ENCODE measurements at regions not wholly inside any gene's neighbourhood (a gene's known extent, or its start where the extent isn't known, plus 50 kb on each side); places are given as distances from the start of the nearest gene placed in this dataset.
"Not testable (repeated sequence)": the region's sequence is repeated elsewhere in the genome, so short reads cannot be mapped to it uniquely, and the experiment has no call there.

DNA sequence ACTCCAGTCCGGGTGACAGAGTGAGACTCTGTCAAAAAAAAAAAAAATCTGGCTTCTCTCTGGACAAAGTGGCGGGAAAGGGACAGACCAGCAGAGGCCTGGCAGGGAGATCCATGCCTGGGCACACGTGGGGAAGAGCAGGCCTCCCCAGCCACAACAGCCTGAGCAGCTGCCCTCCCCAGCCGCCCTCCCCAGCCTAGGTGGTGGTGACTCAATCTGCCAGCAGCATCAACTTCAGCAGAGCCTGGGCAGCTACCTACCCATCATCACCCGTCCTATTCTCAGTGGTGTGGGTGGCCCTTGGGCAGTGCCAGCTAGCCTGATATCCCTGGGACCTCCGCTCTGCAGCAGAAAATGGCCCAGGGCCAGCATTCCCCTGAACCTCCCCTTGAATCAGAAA lies 612.4 kb downstream of the FBXO15 start:
- H3K27me3 ChIP-seq = no peaks in the 10 kb centered on the region
- TF ChIP-seq Cebpa-rat (IDR thresholded peaks at IDR 0.05) = no peak
- no peaks in the 10 kb centered on the region for H3K36me3 ChIP-seq
- no peak overlapping the region for H3K27ac ChIP-seq
- no peak overlapping the region for H3K4me3 ChIP-seq
- H3K4me1 ChIP-seq = peaks cover 2% of the 10 kb centered on the region; the same call in 1 of the 2 replicates
- H3K9ac ChIP-seq = no peak overlapping the region
- H3K4me2 ChIP-seq = no peak overlapping the region
- peaks cover 4% of the 10 kb centered on the region; the same call in 1 of the 2 replicates for H3K9me3 ChIP-seq
- H4K20me1 ChIP-seq = no peaks in the 10 kb centered on the region

DNA sequence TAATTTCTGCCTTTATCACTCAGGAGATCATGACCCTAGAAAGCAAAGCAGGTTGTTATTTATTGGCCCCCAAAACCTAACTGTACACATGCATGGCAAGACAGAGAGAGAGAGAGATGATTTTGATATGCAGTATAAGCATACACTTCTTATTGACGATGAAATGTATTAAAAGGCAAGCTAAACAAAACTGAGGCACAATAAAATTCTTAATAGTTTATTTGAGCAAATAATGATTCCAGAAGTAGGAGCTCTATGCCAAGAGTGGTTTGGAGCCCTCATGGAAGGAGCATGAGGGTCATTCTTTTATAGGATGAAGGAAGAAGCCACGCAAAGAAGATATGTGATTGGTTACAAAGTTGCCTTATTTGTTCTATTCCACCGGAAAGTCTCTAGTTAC lies 616.0 kb downstream of the FBXO15 start:
- H3K36me3 ChIP-seq = no peaks in the 10 kb centered on the region

GRCh38 chr18:73528066-73528465 lies 619.6 kb downstream of the FBXO15 start:
- no peak overlapping the region for H3K27ac ChIP-seq
- H3K9ac ChIP-seq = no peak overlapping the region
- no peaks in the 10 kb centered on the region for H3K36me3 ChIP-seq
- no peak for TF ChIP-seq Cebpa-rat (IDR thresholded peaks at IDR 0.05)
- H4K20me1 ChIP-seq = no peaks in the 10 kb centered on the region
- no peak overlapping the region for H3K4me3 ChIP-seq
- H3K4me1 ChIP-seq = peaks cover 5% of the 10 kb centered on the region; the same call in 1 of the 2 replicates
- peaks cover 16% of the 10 kb centered on the region for H3K9me3 ChIP-seq
- H3K4me2 ChIP-seq = no peak overlapping the region
- no peaks in the 10 kb centered on the region for H3K27me3 ChIP-seq

More for the DNA sequence above, 616.0 kb downstream of the FBXO15 start:
- H3K4me2 ChIP-seq = no peak overlapping the region
- H3K4me1 ChIP-seq = peaks cover 5% of the 10 kb centered on the region; the same call in 1 of the 2 replicates
- TF ChIP-seq Cebpa-rat (IDR thresholded peaks at IDR 0.05) = no peak
- no peaks in the 10 kb centered on the region for H4K20me1 ChIP-seq
- no peak overlapping the region for H3K27ac ChIP-seq
- peaks cover 16% of the 10 kb centered on the region for H3K9me3 ChIP-seq
- H3K27me3 ChIP-seq = no peaks in the 10 kb centered on the region
- H3K9ac ChIP-seq = no peak overlapping the region
- H3K4me3 ChIP-seq = no peak overlapping the region

DNA sequence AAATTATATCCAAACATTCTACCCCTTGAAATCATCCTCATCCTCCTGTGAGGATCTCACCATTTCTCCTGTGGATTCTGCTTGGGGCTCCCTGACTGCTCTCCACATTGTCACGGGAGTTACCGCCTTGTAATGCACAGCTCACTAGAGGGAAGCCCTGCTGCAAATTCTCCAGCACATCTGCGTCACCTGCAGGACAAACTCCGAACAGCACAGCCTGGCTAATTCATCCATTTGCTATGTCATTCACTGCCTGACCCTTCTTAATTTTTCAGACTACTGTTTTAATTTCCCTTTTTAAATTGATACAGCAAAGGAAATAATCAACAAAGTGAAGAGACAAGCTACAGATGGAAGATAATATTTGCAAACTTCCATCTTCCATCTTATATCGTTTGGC lies 627.4 kb downstream of the FBXO15 start:
- Histone ChIP-seq H3K4me2 (no peak overlapping the region), H3K9me3 (peaks cover 11% of the 10 kb centered on the region; the same call in 1 of the 2 replicates), H3K27me3 (no peaks in the 10 kb centered on the region), H3K4me1 (no peaks in the 10 kb centered on the region), H3K36me3 (no peaks in the 10 kb centered on the region), H3K9ac (no peak overlapping the region), H4K20me1 (no peaks in the 10 kb centered on the region), H3K27ac (no peak overlapping the region), H3K4me3 (no peak overlapping the region)
- TF ChIP-seq Cebpa-rat (IDR thresholded peaks at IDR 0.05) = no peak

DNA sequence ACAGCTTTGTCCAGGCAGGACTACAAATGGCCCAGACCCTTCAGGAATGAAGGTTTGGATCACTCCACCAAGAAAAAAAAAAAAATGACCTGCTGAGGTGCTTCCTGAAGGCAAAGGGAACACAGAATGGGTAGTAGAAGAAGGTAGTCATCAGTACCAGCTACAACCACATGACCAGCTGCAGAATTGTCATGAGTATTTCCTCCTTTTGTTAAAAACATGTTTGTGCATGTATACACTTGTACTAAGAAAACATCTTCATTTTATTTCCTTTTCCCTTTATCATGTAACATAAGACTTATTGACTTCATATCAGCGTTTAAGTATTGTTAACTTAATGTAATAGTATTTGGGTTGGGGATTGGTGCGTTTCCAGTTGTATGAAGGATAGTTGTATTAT lies 631.6 kb downstream of the FBXO15 start:
- not testable (repeated sequence) for H3K36me3 ChIP-seq, H3K4me1 ChIP-seq, H4K20me1 ChIP-seq, H3K27ac ChIP-seq, H3K4me3 ChIP-seq, H3K9ac ChIP-seq, H3K4me2 ChIP-seq, H3K27me3 ChIP-seq
- H3K9me3 ChIP-seq = peaks cover 11% of the 10 kb centered on the region; the same call in 1 of the 2 replicates

GRCh38 chr18:73514449-73514848 lies 633.2 kb downstream of the FBXO15 start:
- Histone ChIP-seq H3K9me3 (no peaks in the 10 kb centered on the region), H3K4me2 (no peak overlapping the region), H3K27me3 (no peaks in the 10 kb centered on the region), H3K36me3 (no peaks in the 10 kb centered on the region), H3K4me1 (no peaks in the 10 kb centered on the region), H3K9ac (no peak overlapping the region), H3K4me3 (no peak overlapping the region), H3K27ac (no peak overlapping the region), H4K20me1 (no peaks in the 10 kb centered on the region)
- no peak for TF ChIP-seq Cebpa-rat (IDR thresholded peaks at IDR 0.05)

DNA sequence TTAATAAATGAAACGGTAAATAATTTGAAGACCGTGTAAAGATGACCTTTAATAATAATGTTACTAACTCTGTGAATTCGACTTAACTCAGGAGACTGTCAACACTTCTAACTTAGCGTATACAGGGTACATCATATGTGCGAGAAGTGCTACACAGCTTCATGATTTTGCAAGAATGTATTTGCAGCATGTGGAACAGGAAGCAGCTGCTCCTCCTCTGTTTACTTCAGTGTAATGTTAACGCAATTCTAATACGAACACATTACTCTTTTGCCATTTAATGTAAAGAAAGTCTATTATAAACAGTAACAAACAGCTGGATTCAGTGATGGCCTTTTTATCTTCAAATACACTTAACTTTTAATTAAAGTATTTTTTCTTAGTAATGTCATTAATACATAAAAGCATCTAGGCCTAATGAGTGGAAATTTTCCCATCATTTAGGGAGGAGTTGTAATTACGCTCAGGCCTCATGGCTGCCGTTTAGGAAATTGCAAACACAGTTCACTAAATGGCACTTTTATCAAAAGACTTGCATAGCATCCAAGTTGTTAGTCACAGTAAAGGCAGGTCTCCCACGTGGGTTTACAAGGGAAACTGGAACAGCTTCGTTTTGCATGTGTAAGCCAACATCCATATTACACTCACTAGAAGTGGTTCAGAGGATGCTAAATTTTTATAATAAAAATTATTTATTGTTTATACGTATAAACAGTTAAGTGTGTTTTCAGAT lies 635.7 kb downstream of the FBXO15 start:
- H4K20me1 ChIP-seq = no peaks in the 10 kb centered on the region
- H3K27ac ChIP-seq = no peak overlapping the region
- H3K9ac ChIP-seq = no peak overlapping the region
- no peaks in the 10 kb centered on the region for H3K9me3 ChIP-seq
- H3K27me3 ChIP-seq = no peaks in the 10 kb centered on the region
- no peaks in the 10 kb centered on the region for H3K36me3 ChIP-seq
- H3K4me3 ChIP-seq = no peak overlapping the region
- no peak for TF ChIP-seq Cebpa-rat (IDR thresholded peaks at IDR 0.05)
- no peak overlapping the region for H3K4me2 ChIP-seq
- H3K4me1 ChIP-seq = no peaks in the 10 kb centered on the region

- H3K4me2 ChIP-seq = no peak overlapping the region
- H3K27ac ChIP-seq = no peak overlapping the region
- no peak overlapping the region for H3K9ac ChIP-seq
- no peak for TF ChIP-seq Cebpa-rat (IDR thresholded peaks at IDR 0.05)
- no peak overlapping the region for H3K4me3 ChIP-seq
- H3K27me3 ChIP-seq = no peaks in the 10 kb centered on the region
- H3K36me3 ChIP-seq = no peaks in the 10 kb centered on the region
- no peaks in the 10 kb centered on the region for H3K9me3 ChIP-seq
- H3K4me1 ChIP-seq = no peaks in the 10 kb centered on the region
- no peaks in the 10 kb centered on the region for H4K20me1 ChIP-seq
These were observed 638.2 kb downstream of the FBXO15 start for GRCh38 chr18:73509460-73509859.

DNA sequence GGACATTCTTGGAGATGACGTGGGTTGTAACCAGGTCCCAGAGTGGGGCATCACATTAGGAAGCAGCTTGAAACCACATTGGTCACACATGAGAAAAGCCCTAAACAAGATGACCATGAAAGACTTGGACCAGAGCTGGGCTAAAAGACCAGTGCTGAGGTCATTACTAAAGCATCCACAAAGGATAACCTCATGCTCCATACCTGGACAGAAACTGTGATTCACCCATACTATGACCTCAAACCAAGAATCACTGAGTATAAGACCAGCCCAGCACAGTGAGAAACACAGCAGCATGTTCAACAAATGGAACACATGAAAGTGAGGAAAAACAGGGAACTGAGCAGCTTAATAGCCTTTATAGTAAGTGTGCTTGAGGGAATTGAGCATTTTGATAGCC lies 635.5 kb upstream of the NETO1 start:
- H3K4me1 ChIP-seq = no peaks in the 10 kb centered on the region
- no peak overlapping the region for H3K27ac ChIP-seq
- H3K4me3 ChIP-seq = no peak overlapping the region
- H3K27me3 ChIP-seq = no peaks in the 10 kb centered on the region
- H3K9ac ChIP-seq = no peak overlapping the region
- no peaks in the 10 kb centered on the region for H4K20me1 ChIP-seq
- TF ChIP-seq Cebpa-rat (IDR thresholded peaks at IDR 0.05) = no peak
- no peaks in the 10 kb centered on the region for H3K36me3 ChIP-seq
- H3K4me2 ChIP-seq = no peak overlapping the region
- no peaks in the 10 kb centered on the region for H3K9me3 ChIP-seq

DNA sequence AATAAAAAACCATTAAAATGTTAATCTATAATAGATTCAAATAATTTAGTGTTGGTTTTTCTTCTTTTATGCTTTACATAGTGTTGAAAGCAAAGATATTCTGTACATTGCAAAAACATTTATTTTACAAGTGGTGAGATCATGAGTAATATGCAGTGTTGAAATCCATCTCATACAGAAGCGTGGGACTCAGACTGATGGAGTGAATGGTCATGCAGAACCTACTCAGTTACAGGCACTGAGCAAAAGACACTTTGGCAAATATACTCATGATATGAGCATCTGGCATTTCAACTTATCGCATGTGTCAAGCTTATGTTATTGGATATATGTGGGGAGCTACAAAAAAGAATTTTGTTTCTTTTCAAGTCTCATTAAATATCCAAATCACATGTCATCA lies 620.2 kb upstream of the NETO1 start:
- Histone ChIP-seq H3K4me2 (no peak overlapping the region), H4K20me1 (no peaks in the 10 kb centered on the region), H3K4me1 (no peaks in the 10 kb centered on the region), H3K36me3 (no peaks in the 10 kb centered on the region), H3K9ac (no peak overlapping the region), H3K27me3 (no peaks in the 10 kb centered on the region), H3K9me3 (no peaks in the 10 kb centered on the region), H3K27ac (no peak overlapping the region), H3K4me3 (no peak overlapping the region)
- no peak for TF ChIP-seq Cebpa-rat (IDR thresholded peaks at IDR 0.05)

DNA sequence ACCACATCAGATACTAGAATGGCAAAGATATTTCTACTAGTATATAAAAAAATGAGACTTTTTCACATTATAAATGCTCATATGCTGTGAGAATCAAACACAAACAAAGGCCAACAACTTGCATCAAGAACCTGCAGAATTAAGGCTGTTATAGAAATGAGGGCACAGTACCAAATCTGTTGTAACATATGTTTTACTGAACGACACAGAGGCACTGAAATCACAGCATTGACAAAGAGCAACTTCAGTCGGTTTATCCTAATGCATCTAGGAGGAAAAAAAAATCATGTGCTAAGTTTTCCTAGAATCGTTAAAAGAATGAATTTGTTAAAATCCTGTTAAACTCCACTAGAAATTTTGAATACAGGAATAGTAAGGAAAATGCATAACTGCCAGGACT lies 617.4 kb upstream of the NETO1 start:
- Histone ChIP-seq H3K27me3 (no peaks in the 10 kb centered on the region), H3K4me1 (no peaks in the 10 kb centered on the region), H3K36me3 (no peaks in the 10 kb centered on the region), H3K4me2 (no peak overlapping the region), H3K9ac (no peak overlapping the region), H3K9me3 (no peaks in the 10 kb centered on the region), H3K4me3 (no peak overlapping the region), H4K20me1 (no peaks in the 10 kb centered on the region), H3K27ac (no peak overlapping the region)
- TF ChIP-seq Cebpa-rat (IDR thresholded peaks at IDR 0.05) = no peak
